ENCODE measurements at regions not wholly inside any gene's neighbourhood (a gene's known extent, or its start where the extent isn't known, plus 50 kb on each side); places are given as distances from the start of the nearest gene placed in this dataset.
A peak's percentile ranks its signal among the peaks of the same experiment; 100 is the strongest.

GRCh38 chr2:120896126-120896525 lies 160.5 kb downstream of the GLI2 start:
- DNase-seq (ENCODE audit: low read depth): no peak
- H3K4me3 ChIP-seq (ENCODE audit: low read depth, low read length): no peak overlapping the region
- TF ChIP-seq MAX (IDR thresholded peaks at IDR 0.05; ENCODE audit: low read depth, low read length) (no peak), CTCF (IDR thresholded peaks at IDR 0.05; ENCODE audit: low read depth, low read length) (no peak), POLR2A (IDR thresholded peaks at IDR 0.05; ENCODE audit: extremely low read depth, insufficient read length) (no peak), MYC (IDR thresholded peaks at IDR 0.05; ENCODE audit: low read depth, low read length) (no peak)

- no peak overlapping the region for H3K4me3 ChIP-seq (ENCODE audit: low read depth, low read length)
- DNase-seq (ENCODE audit: low read depth): no peak
- no peak for TF ChIP-seq POLR2A (IDR thresholded peaks at IDR 0.05; ENCODE audit: extremely low read depth, insufficient read length)
- no peak for TF ChIP-seq MYC (IDR thresholded peaks at IDR 0.05; ENCODE audit: low read depth, low read length)
- TF ChIP-seq CTCF (IDR thresholded peaks at IDR 0.05; ENCODE audit: low read depth, low read length): no peak
- no peak for TF ChIP-seq MAX (IDR thresholded peaks at IDR 0.05; ENCODE audit: low read depth, low read length)
Measured at GRCh38 chr2:120896901-120897300, 161.2 kb downstream of the GLI2 start.

- DNase-seq (ENCODE audit: low read depth): no peak
- no peak overlapping the region for H3K4me3 ChIP-seq (ENCODE audit: low read depth, low read length)
- TF ChIP-seq CTCF (IDR thresholded peaks at IDR 0.05; ENCODE audit: low read depth, low read length) (no peak), POLR2A (IDR thresholded peaks at IDR 0.05; ENCODE audit: extremely low read depth, insufficient read length) (no peak), MAX (IDR thresholded peaks at IDR 0.05; ENCODE audit: low read depth, low read length) (no peak), MYC (IDR thresholded peaks at IDR 0.05; ENCODE audit: low read depth, low read length) (no peak)
Measured at GRCh38 chr2:120897399-120897798, 161.7 kb downstream of the GLI2 start.

- no peak overlapping the region for H3K4me3 ChIP-seq (ENCODE audit: low read depth, low read length)
- no peak for TF ChIP-seq POLR2A (IDR thresholded peaks at IDR 0.05; ENCODE audit: extremely low read depth, insufficient read length)
- no peak for DNase-seq (ENCODE audit: low read depth)
Measured at GRCh38 chr2:120898496-120898895, 162.8 kb downstream of the GLI2 start.

GRCh38 chr2:120898961-120899750 lies 163.5 kb downstream of the GLI2 start:
- no peak overlapping the region for H3K4me3 ChIP-seq (ENCODE audit: low read depth, low read length)
- no peak for TF ChIP-seq POLR2A (IDR thresholded peaks at IDR 0.05; ENCODE audit: extremely low read depth, insufficient read length)
- TF ChIP-seq CTCF (IDR thresholded peaks at IDR 0.05; ENCODE audit: low read depth, low read length): no peak
- DNase-seq (ENCODE audit: low read depth): peak; percentile 77

- TF ChIP-seq CTCF (IDR thresholded peaks at IDR 0.05; ENCODE audit: low read depth, low read length) (no peak), MYC (IDR thresholded peaks at IDR 0.05; ENCODE audit: low read depth, low read length) (no peak), POLR2A (IDR thresholded peaks at IDR 0.05; ENCODE audit: extremely low read depth, insufficient read length) (no peak), MAX (IDR thresholded peaks at IDR 0.05; ENCODE audit: low read depth, low read length) (no peak)
- no peak for DNase-seq (ENCODE audit: low read depth)
- H3K4me3 ChIP-seq (ENCODE audit: low read depth, low read length): no peak overlapping the region
Measured at GRCh38 chr2:120899771-120900170, 164.1 kb downstream of the GLI2 start.

All from NB4 (cell line).